ENCODE measurements at regions not wholly inside any gene's neighbourhood (a gene's known extent, or its start where the extent isn't known, plus 50 kb on each side); places are given as distances from the start of the nearest gene placed in this dataset.

DNA sequence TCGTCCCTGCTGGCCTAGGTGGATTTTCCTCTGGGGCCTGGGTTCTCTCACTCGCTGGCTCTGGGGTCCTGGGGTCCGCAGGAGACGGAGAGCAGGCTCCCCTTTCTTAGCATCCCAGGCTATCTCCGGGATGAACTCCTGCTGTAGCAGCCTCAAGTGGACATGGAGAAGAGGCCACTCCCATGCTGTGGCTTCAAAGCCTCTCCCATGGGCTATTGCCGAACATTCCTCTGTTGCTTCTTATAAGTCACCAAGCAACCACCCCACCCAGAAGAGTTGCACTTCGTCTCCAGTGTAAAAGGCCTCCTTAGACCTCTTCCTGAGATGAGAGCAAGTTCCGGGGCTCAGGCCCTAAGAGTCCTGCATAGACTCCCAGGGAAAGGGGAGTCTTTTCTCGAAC is 124.0 kb upstream of the RCN1 start:
- Histone ChIP-seq H3K4me3 (ENCODE audit: low read depth, low read length, poor library complexity, severe bottlenecking) (no peak overlapping the region), H3K27me3 (replicated peaks; ENCODE audit: insufficient read depth, low read depth, low read length, poor library complexity) (peaks cover 37% of the 10 kb centered on the region), H3K4me1 (ENCODE audit: insufficient read depth, low read length, poor library complexity, severe bottlenecking) (peaks cover 15% of the 10 kb centered on the region), H3K36me3 (ENCODE audit: insufficient read depth, low read length, poor library complexity, severe bottlenecking) (no peaks in the 10 kb centered on the region), H3K27ac (ENCODE audit: low read depth, low read length, poor library complexity, severe bottlenecking) (no peak overlapping the region), H3K9me3 (ENCODE audit: low read depth, low read length, poor library complexity, severe bottlenecking) (no peaks in the 10 kb centered on the region)
- no peak for TF ChIP-seq EZH2 (IDR thresholded peaks at IDR 0.05; ENCODE audit: borderline replicate concordance, low read depth, low read length, poor library complexity, severe bottlenecking)
- TF ChIP-seq, protein P1, sequence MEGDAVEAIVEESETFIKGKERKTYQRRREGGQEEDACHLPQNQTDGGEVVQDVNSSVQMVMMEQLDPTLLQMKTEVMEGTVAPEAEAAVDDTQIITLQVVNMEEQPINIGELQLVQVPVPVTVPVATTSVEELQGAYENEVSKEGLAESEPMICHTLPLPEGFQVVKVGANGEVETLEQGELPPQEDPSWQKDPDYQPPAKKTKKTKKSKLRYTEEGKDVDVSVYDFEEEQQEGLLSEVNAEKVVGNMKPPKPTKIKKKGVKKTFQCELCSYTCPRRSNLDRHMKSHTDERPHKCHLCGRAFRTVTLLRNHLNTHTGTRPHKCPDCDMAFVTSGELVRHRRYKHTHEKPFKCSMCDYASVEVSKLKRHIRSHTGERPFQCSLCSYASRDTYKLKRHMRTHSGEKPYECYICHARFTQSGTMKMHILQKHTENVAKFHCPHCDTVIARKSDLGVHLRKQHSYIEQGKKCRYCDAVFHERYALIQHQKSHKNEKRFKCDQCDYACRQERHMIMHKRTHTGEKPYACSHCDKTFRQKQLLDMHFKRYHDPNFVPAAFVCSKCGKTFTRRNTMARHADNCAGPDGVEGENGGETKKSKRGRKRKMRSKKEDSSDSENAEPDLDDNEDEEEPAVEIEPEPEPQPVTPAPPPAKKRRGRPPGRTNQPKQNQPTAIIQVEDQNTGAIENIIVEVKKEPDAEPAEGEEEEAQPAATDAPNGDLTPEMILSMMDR (conservative IDR thresholded peaks at IDR 0.05; ENCODE audit: low read depth, low read length): no peak
- intact Hi-C loops (cut with micrococcal nuclease; ENCODE audit: unreplicated experiment): no loop called here
- CTCF ChIA-PET: interaction anchor here (0.5 kb wide), 1 partner anchor 47 kb away, joined by 5 read pairs; no protein-coding TSS in a partner anchor
- no peak for DNase-seq (ENCODE audit: low spot score)
- POLR2A ChIA-PET (ENCODE audit: low non-redundant PET): no interaction called here
- BruUV-seq (replicated peaks): no TSS peak

DNA sequence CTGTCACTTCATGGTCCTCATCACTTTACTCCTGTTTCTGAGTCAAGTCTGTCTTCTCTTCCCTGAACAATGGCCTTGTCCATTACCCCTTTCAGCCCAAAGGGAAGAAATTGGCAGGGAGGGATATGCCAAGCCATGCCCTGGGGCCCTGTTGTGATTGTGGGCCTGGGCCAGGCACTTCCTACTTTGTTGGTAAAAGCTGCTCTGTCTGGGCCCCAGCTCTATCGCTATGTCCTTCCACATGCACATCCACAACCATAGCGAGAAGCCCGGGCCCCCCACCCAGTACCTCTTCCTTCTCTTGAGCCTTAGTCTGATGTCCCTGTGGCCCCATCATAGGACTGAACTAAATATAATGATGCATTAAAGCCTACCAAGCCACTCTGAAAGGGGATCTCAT is 126.7 kb upstream of the RCN1 start:
- H3K4me1 ChIP-seq (ENCODE audit: insufficient read depth, low read length, poor library complexity, severe bottlenecking): peaks cover 15% of the 10 kb centered on the region
- H3K36me3 ChIP-seq (ENCODE audit: insufficient read depth, low read length, poor library complexity, severe bottlenecking): no peaks in the 10 kb centered on the region
- no peaks in the 10 kb centered on the region for H3K9me3 ChIP-seq (ENCODE audit: low read depth, low read length, poor library complexity, severe bottlenecking)
- ChIA-PET POLR2A (ENCODE audit: low non-redundant PET) (no interaction called here), CTCF (no interaction called here)
- intact Hi-C loops (cut with micrococcal nuclease; ENCODE audit: unreplicated experiment): no loop called here
- no peak for TF ChIP-seq EZH2 (IDR thresholded peaks at IDR 0.05; ENCODE audit: borderline replicate concordance, low read depth, low read length, poor library complexity, severe bottlenecking)
- TF ChIP-seq, protein P1 (conservative IDR thresholded peaks at IDR 0.05; ENCODE audit: low read depth, low read length): no peak
- no peak overlapping the region for H3K27ac ChIP-seq (ENCODE audit: low read depth, low read length, poor library complexity, severe bottlenecking)
- no peak overlapping the region for H3K4me3 ChIP-seq (ENCODE audit: low read depth, low read length, poor library complexity, severe bottlenecking)
- BruUV-seq (replicated peaks): no TSS peak
- H3K27me3 ChIP-seq (replicated peaks; ENCODE audit: insufficient read depth, low read depth, low read length, poor library complexity): peaks cover 20% of the 10 kb centered on the region
- no peak for DNase-seq (ENCODE audit: low spot score)

DNA sequence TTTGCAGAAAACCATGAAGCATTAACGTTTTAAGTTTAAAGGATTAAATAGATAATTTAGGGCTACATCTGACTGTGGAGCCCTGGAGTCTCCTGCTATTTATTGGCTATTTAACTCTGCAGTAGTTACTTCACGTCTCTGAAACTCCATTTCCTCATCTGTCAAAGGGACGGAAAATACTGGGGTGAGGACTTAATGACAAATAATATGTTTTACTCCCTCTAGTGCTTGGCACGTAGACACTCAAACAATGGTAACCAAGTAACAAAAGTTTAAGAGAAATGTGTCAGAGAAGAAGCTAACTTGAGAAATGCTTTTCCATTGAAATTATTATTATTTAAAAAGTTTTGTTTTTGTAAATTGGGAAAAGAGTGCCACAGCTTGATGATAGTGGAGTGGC is 130.7 kb upstream of the RCN1 start:
- POLR2A ChIA-PET (ENCODE audit: low non-redundant PET): interaction anchor here (0.6 kb wide), 1 partner anchor 599 kb away, joined by 9 read pairs; no protein-coding TSS in a partner anchor
- no peak for DNase-seq (ENCODE audit: low spot score)
- Histone ChIP-seq H3K4me3 (ENCODE audit: low read depth, low read length, poor library complexity, severe bottlenecking) (no peak overlapping the region), H3K27ac (ENCODE audit: low read depth, low read length, poor library complexity, severe bottlenecking) (no peak overlapping the region), H3K36me3 (ENCODE audit: insufficient read depth, low read length, poor library complexity, severe bottlenecking) (no peaks in the 10 kb centered on the region), H3K27me3 (replicated peaks; ENCODE audit: insufficient read depth, low read depth, low read length, poor library complexity) (no peaks in the 10 kb centered on the region), H3K4me1 (ENCODE audit: insufficient read depth, low read length, poor library complexity, severe bottlenecking) (no peaks in the 10 kb centered on the region), H3K9me3 (ENCODE audit: low read depth, low read length, poor library complexity, severe bottlenecking) (no peaks in the 10 kb centered on the region)
- TF ChIP-seq, protein P1 (conservative IDR thresholded peaks at IDR 0.05; ENCODE audit: low read depth, low read length): peak; percentile 22; the same call in 1 of the 2 replicates
- TF ChIP-seq EZH2 (IDR thresholded peaks at IDR 0.05; ENCODE audit: borderline replicate concordance, low read depth, low read length, poor library complexity, severe bottlenecking): no peak
- no TSS peak for BruUV-seq (replicated peaks)
- CTCF ChIA-PET: interaction anchor here (0.7 to 1.6 kb wide), 3 partner anchors 16 to 926 kb away, joined by 5 to 11 read pairs (median 6); no protein-coding TSS in a partner anchor
- intact Hi-C loops (cut with micrococcal nuclease; ENCODE audit: unreplicated experiment): no loop called here

Measured in A673 (cell line).